ENCODE measurements at regions not wholly inside any gene's neighbourhood (a gene's known extent, or its start where the extent isn't known, plus 50 kb on each side); places are given as distances from the start of the nearest gene placed in this dataset.
"Not testable (repeated sequence)": the region's sequence is repeated elsewhere in the genome, so short reads cannot be mapped to it uniquely, and the experiment has no call there.

- H3K27ac ChIP-seq, result no peak overlapping the region
- TF ChIP-seq CTCF (IDR thresholded peaks at IDR 0.05), result no peak
- no peak overlapping the region for H3K4me3 ChIP-seq
- no peak for DNase-seq (ENCODE audit: low spot score)
Observed at GRCh38 chr2:129388870-129389269, 590.6 kb upstream of the RAB6C start.

DNA sequence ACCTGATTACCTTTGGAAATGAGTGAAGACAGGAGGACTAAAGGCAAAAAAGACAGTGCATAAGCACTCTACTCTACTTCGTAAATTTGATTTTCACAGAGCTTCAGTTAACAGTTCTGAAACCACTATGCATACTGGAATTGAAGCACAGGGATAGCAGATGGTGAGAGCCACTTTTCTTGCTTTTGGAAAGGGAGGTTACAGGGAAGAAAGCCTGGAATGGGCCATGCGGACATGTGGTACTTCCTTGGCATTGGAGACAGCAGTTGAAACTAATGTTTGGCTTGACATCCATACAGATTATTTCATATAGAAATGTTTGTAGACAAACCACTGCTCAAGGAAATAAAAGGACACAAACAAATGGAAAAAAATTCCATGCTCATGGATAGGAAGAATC lies 585.6 kb upstream of the RAB6C start:
- TF ChIP-seq CTCF (IDR thresholded peaks at IDR 0.05), result no peak
- Histone ChIP-seq H3K4me3 (no peak overlapping the region), H3K27ac (no peak overlapping the region)
- no peak for DNase-seq (ENCODE audit: low spot score)

- no peak for DNase-seq (ENCODE audit: low spot score)
- TF ChIP-seq CTCF (IDR thresholded peaks at IDR 0.05), result peak; percentile 35
- Histone ChIP-seq H3K27ac (no peak overlapping the region), H3K4me3 (no peak overlapping the region)
Observed at GRCh38 chr2:129396980-129397599, 582.4 kb upstream of the RAB6C start.

GRCh38 chr2:129400826-129401225 lies 578.6 kb upstream of the RAB6C start:
- TF ChIP-seq CTCF (IDR thresholded peaks at IDR 0.05), result no peak
- no peak for DNase-seq (ENCODE audit: low spot score)
- Histone ChIP-seq H3K4me3 (no peak overlapping the region), H3K27ac (no peak overlapping the region)

- no peak for TF ChIP-seq CTCF (IDR thresholded peaks at IDR 0.05)
- no peak for DNase-seq (ENCODE audit: low spot score)
- no peak overlapping the region for H3K4me3 ChIP-seq
- H3K27ac ChIP-seq, result no peak overlapping the region
Observed at GRCh38 chr2:129402076-129402475, 577.4 kb upstream of the RAB6C start.

- no peak for TF ChIP-seq CTCF (IDR thresholded peaks at IDR 0.05)
- H3K27ac ChIP-seq, result no peak overlapping the region
- no peak for DNase-seq (ENCODE audit: low spot score)
- H3K4me3 ChIP-seq, result no peak overlapping the region
Observed at GRCh38 chr2:129404000-129404685, 575.3 kb upstream of the RAB6C start.

DNA sequence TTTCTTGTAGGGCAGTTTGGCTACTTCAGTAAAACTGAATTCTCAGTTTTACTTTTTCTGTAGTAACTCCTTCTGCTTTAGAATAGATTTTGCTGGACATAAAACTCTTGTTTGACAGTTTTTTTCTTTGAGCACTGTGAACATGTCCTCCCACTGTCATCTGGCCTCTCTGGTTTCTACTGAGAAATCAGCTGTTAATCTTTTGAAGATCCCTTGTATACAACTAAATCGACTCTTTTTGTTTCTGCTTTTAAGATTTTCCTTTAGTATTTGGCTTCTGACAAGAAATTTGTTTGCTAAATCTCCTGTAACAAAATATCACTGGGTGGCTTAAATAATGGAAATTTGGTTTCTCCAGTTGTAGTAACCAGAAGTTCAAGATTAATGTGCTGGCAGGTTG lies 570.9 kb upstream of the RAB6C start:
- no peak for TF ChIP-seq CTCF (IDR thresholded peaks at IDR 0.05)
- Histone ChIP-seq H3K4me3 (no peak overlapping the region), H3K27ac (no peak overlapping the region)
- no peak for DNase-seq (ENCODE audit: low spot score)

GRCh38 chr2:129417041-129417440 lies 562.4 kb upstream of the RAB6C start:
- DNase-seq (ENCODE audit: low spot score); H3K27ac ChIP-seq; H3K4me3 ChIP-seq: not testable (repeated sequence)

Measured in coronary artery (tissue), 2 donors.